Stomach smooth muscle (tissue), 2 donors: ENCODE measurements at regions not wholly inside any gene's neighbourhood (a gene's known extent, or its start where the extent isn't known, plus 50 kb on each side); places are given as distances from the start of the nearest gene placed in this dataset.

Experiments
- H3K27ac ChIP-seq: one replicate; pipeline ENCODE4 v1.7.0; 2013; ENCODE audit warnings: mild to moderate bottlenecking, low read length, inconsistent platforms
- H3K27me3 ChIP-seq, 2 donors: one replicate each; pipeline ENCODE4 v1.7.0; 2013; ENCODE audit warnings: low read length in 2 of 2; ENCODE audit not compliant: insufficient read depth in 2 of 2, control insufficient read depth in 1 of 2
- H3K36me3 ChIP-seq, 2 donors: one replicate each; pipeline ENCODE4 v1.7.0; 2013; ENCODE audit warnings: low read length in 2 of 2; ENCODE audit not compliant: control insufficient read depth in 2 of 2, insufficient read depth in 2 of 2
- H3K4me1 ChIP-seq: one replicate; pipeline ENCODE4 v1.7.0; 2013; ENCODE audit warnings: low read length; ENCODE audit not compliant: control insufficient read depth, insufficient read depth
- H3K4me3 ChIP-seq, 2 donors: one replicate each; pipeline ENCODE4 v1.7.0; 2013; ENCODE audit warnings: low read length in 2 of 2
- H3K9ac ChIP-seq, 2 donors: one replicate each; pipeline ENCODE4 v1.7.0; 2013; ENCODE audit warnings: low read length in 2 of 2, mild to moderate bottlenecking in 1 of 2
- H3K9me3 ChIP-seq, 2 donors: one replicate each; pipeline ENCODE4 v1.7.0; 2013; ENCODE audit warnings: low read length in 2 of 2; ENCODE audit not compliant: control insufficient read depth in 2 of 2
- donor health status: healthy.
- donor health status: Pancreatic carcinoma.

DNA sequence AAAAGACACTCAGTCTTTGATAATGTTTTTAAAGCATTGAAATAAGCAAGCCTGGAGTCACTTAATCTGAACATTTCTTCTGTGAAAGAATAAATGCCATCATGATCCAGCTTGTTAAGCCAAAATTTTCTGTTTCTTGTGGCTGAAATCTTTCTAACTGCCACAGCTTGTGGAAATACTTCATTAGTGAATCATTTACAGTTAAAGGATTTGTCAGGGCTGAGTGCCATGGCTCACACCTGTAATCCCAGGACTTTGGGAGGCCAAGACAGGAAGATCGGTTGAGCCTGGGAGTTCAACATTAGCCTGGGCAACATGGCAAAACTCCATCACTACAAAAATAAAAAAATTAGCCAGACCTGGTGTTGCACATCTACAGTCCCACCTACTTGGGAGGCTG lies 93.3 kb upstream of the PDE5A start:
- Histone ChIP-seq H3K9me3 (peaks cover 0 to 2% of the 10 kb centered on the region in 2 donors), H3K4me1 (peaks cover 3% of the 10 kb centered on the region), H3K27me3 (no peaks in the 10 kb centered on the region), H3K27ac (no peak overlapping the region), H3K36me3 (no peaks in the 10 kb centered on the region), H3K9ac (no peak overlapping the region), H3K4me3 (no peak overlapping the region)

DNA sequence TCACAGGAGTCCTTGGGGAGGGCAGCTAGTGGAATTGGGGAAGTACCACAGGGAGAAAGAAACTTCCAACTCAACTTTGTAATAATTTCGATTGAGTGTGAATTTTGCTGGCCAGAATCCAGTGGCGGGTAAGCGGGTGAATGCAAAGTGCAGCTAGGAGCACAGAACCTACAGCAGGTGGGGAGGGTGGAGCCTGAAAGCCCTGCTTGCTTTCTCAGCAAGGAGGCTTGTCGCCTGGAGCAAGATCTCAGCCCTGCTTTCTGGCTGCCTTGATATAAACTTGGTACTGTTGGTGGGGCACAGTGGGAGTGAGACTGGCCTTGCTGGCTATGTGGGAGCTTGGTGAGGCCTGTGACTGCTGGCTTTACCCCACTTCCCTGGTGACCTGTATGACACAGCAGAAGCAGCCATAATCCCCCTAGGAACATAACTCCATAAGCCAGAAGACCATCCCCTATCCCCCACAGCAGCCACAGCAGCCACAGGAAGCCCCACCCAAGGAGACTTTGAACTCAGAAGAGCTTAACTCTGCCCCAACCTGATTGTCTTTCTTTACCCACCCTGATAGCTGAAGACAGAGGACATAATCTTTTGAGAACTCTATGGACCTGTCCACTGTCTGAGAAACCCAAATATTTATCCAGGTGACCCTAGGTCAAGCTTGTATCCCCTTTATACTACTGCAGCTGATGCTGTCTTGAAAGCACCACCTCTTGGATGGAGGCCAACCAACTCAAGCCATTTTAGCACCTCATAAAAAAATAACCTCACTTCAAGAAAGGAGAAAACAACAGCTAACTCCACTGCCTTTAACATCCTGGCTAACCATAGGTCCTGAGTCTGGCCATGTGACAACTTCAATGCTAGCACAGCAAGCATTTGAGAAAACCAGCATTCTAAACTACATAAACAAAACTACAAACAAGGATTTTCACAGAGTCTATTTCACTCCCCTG lies 87.2 kb upstream of the PDE5A start:
- Histone ChIP-seq H3K36me3 (no peaks in the 10 kb centered on the region), H3K4me3 (no peak overlapping the region), H3K4me1 (no peaks in the 10 kb centered on the region), H3K9ac (no peak overlapping the region), H3K9me3 (peaks cover 0 to 2% of the 10 kb centered on the region in 2 donors), H3K27ac (no peak overlapping the region), H3K27me3 (no peaks in the 10 kb centered on the region)

DNA sequence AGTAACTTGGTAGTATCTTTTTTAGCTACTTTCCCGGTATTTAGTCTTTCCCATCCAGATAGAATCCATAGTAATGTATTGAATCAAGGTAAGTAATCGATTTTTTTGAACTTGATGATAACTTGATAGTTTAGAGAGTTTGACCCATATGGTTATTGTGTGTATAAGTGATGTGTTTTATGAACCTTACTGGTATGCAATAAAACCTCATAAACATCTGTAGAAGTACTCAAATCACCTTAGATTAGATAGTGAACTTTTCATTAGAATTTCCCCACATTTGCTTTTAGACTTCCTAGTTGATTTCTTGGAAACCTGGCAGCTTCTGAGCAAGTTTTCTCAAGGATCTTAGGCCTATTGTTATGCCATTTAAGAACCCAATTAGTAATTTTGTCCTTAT lies 80.8 kb upstream of the PDE5A start:
- no peaks in the 10 kb centered on the region for H3K36me3 ChIP-seq
- H3K27ac ChIP-seq: no peak overlapping the region
- no peak overlapping the region for H3K4me3 ChIP-seq
- H3K27me3 ChIP-seq: no peaks in the 10 kb centered on the region
- H3K9ac ChIP-seq: no peak overlapping the region
- H3K9me3 ChIP-seq: no peaks in the 10 kb centered on the region
- no peaks in the 10 kb centered on the region for H3K4me1 ChIP-seq

DNA sequence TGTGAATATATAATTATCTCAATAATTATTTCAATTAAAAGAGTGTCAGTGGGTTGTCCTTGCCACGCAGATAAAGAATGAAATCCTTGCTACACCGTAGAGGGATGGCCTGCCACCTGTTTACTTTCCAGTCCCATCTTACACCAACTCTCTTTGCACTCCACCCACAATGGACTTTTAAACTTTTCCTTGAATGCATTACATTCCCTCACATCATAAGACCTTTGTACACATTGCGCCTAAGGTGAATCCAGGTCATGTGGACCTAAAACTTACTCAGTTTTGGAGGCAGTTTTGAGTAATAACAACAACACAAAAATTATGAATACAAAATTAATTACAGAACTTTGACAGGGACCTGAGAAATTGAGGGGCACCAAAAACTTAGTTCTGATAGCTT lies 78.7 kb upstream of the PDE5A start:
- H3K27me3 ChIP-seq: no peaks in the 10 kb centered on the region
- H3K9ac ChIP-seq: no peak overlapping the region
- no peaks in the 10 kb centered on the region for H3K4me1 ChIP-seq
- H3K4me3 ChIP-seq: no peak overlapping the region
- no peaks in the 10 kb centered on the region for H3K9me3 ChIP-seq
- H3K36me3 ChIP-seq: no peaks in the 10 kb centered on the region
- H3K27ac ChIP-seq: no peak overlapping the region

DNA sequence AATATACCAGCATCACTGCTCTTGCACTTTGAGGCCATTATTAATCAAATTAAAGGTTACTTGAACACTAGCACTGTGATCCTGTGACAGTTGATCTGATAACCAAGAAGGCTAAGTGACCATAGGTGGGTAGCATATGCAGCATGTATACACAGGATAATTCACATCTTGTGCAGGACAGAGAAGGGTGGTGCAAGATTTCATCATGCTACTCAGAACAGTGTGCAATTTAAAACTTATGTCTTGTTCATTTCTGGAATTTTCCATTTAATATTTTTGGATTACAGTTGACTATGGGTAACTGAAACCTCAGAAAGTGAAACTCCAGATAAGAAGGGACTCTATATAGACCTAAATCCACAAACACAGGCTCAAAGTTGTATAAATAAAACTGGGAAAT lies 78.2 kb upstream of the PDE5A start:
- no peaks in the 10 kb centered on the region for H3K36me3 ChIP-seq
- no peak overlapping the region for H3K27ac ChIP-seq
- H3K4me3 ChIP-seq: no peak overlapping the region
- no peak overlapping the region for H3K9ac ChIP-seq
- H3K9me3 ChIP-seq: no peaks in the 10 kb centered on the region
- no peaks in the 10 kb centered on the region for H3K4me1 ChIP-seq
- H3K27me3 ChIP-seq: no peaks in the 10 kb centered on the region

DNA sequence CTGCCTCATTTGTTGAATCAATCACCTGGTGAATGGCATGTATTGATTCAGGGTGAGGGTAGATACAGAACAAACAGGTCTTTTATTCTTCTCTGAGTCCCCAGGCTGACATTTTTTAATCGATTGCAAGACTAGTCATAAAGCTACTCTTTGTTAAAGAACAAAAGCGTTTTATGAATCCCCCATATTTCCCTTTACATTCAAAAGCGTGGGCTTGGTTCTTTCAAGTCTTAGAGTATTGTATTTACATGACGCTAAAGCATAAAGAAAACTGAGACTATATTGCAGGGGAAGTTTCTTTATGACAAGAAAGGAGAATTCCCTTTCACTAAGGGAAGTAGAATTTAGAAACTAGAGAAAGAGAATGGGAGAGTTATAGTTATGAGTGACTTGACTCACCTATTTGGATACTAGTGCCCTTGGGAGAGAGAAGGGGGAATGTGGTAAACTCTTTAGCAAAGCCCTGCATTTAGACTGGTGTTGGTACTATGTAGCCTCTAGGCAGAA lies 69.3 kb upstream of the PDE5A start:
- no peak overlapping the region for H3K9ac ChIP-seq
- no peaks in the 10 kb centered on the region for H3K36me3 ChIP-seq
- H3K4me1 ChIP-seq: no peaks in the 10 kb centered on the region
- H3K27me3 ChIP-seq: no peaks in the 10 kb centered on the region
- no peak overlapping the region for H3K27ac ChIP-seq
- no peak overlapping the region for H3K4me3 ChIP-seq
- no peaks in the 10 kb centered on the region for H3K9me3 ChIP-seq

DNA sequence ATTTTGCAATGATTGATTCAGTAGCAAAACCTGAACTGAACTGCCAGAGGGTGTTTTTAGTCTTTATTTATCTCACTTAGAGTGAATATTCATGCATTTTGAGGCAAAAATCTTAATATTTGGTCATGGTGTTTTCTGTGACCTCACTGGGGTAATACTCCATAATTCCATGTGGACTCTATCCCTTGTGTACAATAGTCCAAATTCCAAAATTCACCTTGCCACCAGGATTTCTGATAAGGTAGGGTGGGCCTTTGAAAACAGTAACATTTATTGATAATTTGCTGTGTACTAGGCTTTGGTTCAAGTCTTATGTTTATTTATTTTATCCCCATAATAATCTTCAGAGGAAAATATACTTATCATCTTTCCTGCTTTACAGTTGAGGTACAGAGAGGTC lies 68.4 kb upstream of the PDE5A start:
- no peaks in the 10 kb centered on the region for H3K27me3 ChIP-seq
- H3K4me1 ChIP-seq: no peaks in the 10 kb centered on the region
- no peak overlapping the region for H3K4me3 ChIP-seq
- no peaks in the 10 kb centered on the region for H3K9me3 ChIP-seq
- H3K36me3 ChIP-seq: no peaks in the 10 kb centered on the region
- no peak overlapping the region for H3K9ac ChIP-seq
- H3K27ac ChIP-seq: no peak overlapping the region

DNA sequence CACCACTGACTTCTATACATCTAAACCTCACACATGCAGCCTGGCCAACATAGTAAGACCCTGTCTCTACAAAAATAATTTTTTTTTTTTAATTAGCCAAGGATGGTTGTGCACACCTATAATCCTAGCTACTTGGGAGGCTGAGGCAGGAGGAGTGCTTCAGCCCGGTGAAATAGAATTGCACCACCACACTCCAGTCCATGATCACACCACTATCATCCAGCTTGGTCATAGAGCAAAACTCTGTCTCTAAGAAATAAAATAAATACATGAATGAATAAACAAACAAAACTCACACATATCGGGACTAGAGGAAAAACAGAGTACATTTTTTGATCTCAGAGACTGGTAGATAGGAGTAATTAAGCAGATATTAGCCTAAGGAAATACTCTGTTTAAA lies 66.6 kb upstream of the PDE5A start:
- H3K4me1 ChIP-seq: no peaks in the 10 kb centered on the region
- H3K9me3 ChIP-seq: no peaks in the 10 kb centered on the region
- no peak overlapping the region for H3K27ac ChIP-seq
- no peaks in the 10 kb centered on the region for H3K36me3 ChIP-seq
- no peak overlapping the region for H3K4me3 ChIP-seq
- no peaks in the 10 kb centered on the region for H3K27me3 ChIP-seq
- H3K9ac ChIP-seq: no peak overlapping the region

DNA sequence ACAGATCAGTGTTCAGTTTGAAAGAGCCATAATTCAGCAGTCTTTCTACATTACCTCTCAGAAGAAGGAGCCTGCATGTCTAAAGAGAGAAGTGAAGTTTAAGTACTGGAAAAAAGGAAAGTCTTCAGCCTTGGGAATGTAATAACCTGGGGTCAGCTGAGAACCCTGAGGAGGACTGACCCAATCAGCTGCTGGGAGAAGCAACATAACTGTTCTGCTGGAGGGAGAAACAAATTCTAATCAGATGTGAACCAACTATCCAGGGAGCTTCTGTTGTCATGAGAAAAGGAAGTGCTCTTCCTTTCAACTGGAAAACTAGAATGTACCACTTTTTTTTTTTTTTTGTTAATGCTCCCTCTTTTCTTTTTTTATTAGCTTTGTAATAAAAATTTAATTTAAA lies 64.5 kb upstream of the PDE5A start:
- no peak overlapping the region for H3K27ac ChIP-seq
- H3K4me3 ChIP-seq: no peak overlapping the region
- H3K36me3 ChIP-seq: no peaks in the 10 kb centered on the region
- no peaks in the 10 kb centered on the region for H3K27me3 ChIP-seq
- no peaks in the 10 kb centered on the region for H3K9me3 ChIP-seq
- H3K9ac ChIP-seq: no peak overlapping the region
- H3K4me1 ChIP-seq: no peaks in the 10 kb centered on the region

DNA sequence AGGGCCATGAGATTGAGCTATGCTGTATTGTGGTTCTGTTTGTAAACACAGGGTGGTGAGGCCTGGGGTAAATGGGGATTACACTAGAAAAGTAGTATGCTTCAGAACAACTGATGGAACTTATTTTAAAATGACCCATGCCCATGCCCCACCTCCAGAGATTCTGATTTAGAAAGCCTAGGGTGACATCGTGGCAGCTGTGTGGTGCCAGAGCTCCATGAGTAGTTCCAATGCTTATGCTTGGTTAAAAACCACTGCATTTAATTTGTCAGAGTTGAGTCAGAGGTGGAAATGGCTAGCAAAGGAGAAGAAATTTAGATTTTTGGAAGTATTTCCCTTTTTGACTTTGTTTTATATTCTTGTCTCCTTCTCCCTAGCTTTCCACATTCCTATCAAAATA lies 63.4 kb upstream of the PDE5A start:
- Histone ChIP-seq H3K27ac (no peak overlapping the region), H3K9me3 (no peaks in the 10 kb centered on the region), H3K4me1 (no peaks in the 10 kb centered on the region), H3K9ac (no peak overlapping the region), H3K36me3 (no peaks in the 10 kb centered on the region), H3K4me3 (no peak overlapping the region), H3K27me3 (no peaks in the 10 kb centered on the region)

DNA sequence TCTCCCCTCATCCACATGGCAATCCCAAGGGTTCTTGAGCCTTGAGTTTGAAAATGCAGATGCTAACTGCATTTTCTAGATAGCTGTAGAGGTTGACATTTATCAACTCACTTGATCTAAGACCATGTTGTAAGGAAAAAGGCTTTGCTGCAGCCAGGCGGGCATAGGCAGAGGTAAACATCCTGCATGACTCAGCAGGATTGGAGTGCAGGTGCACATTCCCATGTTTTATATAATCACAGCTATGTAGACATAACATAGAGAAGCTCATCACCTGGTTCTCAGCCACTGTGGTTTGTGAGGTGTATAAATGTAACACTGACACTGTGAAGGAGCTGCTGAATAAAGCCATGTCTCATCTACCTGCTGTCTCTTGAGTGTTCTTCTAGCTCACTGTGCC lies 62.3 kb upstream of the PDE5A start:
- Histone ChIP-seq H3K27ac (no peak overlapping the region), H3K27me3 (no peaks in the 10 kb centered on the region), H3K4me1 (no peaks in the 10 kb centered on the region), H3K9me3 (no peaks in the 10 kb centered on the region), H3K9ac (no peak overlapping the region), H3K4me3 (no peak overlapping the region), H3K36me3 (no peaks in the 10 kb centered on the region)
